ENCODE measurements at regions not wholly inside any gene's neighbourhood (a gene's known extent, or its start where the extent isn't known, plus 50 kb on each side); places are given as distances from the start of the nearest gene placed in this dataset.

- no peak for DNase-seq
These were observed 146.0 kb upstream of the C14orf180 start for GRCh38 chr14:104433401-104434213.

GRCh38 chr14:104434214-104435076 is 145.1 kb upstream of the C14orf180 start:
- DNase-seq, result no peak

GRCh38 chr14:104435147-104436046 is 144.2 kb upstream of the C14orf180 start:
- DNase-seq, result no peak

- no peak for DNase-seq
These were observed 143.4 kb upstream of the C14orf180 start for GRCh38 chr14:104436047-104436591.

GRCh38 chr14:104436741-104437701 is 142.5 kb upstream of the C14orf180 start:
- DNase-seq, result no peak

- DNase-seq, result no peak
These were observed 141.9 kb upstream of the C14orf180 start for GRCh38 chr14:104437703-104438102.

- no peak for DNase-seq
These were observed 141.2 kb upstream of the C14orf180 start for GRCh38 chr14:104438166-104438887.

GRCh38 chr14:104439625-104440024 is 139.9 kb upstream of the C14orf180 start:
- no peak for DNase-seq

GRCh38 chr14:104440297-104440956 is 139.1 kb upstream of the C14orf180 start:
- DNase-seq, result no peak

- DNase-seq, result no peak
These were observed 138.1 kb upstream of the C14orf180 start for GRCh38 chr14:104441275-104442106.

GRCh38 chr14:104442107-104442551 is 137.4 kb upstream of the C14orf180 start:
- DNase-seq, result no peak

GRCh38 chr14:104442631-104443390 is 136.8 kb upstream of the C14orf180 start:
- DNase-seq, result no peak

GRCh38 chr14:104443391-104444158 is 136.0 kb upstream of the C14orf180 start:
- DNase-seq, result no peak

- no peak for DNase-seq
These were observed 135.2 kb upstream of the C14orf180 start for GRCh38 chr14:104444159-104445030.

GRCh38 chr14:104445086-104445485 is 134.5 kb upstream of the C14orf180 start:
- no peak for DNase-seq

- DNase-seq, result no peak
These were observed 133.7 kb upstream of the C14orf180 start for GRCh38 chr14:104445832-104446381.

Data from DMS 273 treated with DMSO at 0.1 percent for 48 hours (cell line).